Psoas muscle (tissue), 7 donors: ENCODE measurements at regions not wholly inside any gene's neighbourhood (a gene's known extent, or its start where the extent isn't known, plus 50 kb on each side); places are given as distances from the start of the nearest gene placed in this dataset.

ENCODE experiments used
- ATAC-seq, 4 donors: fragments of 200-7000 bp; cut with Tn5 transposase; one replicate each; pipeline ENCODE4 v1.9.1; 2020; ENCODE audit warnings: moderate library complexity in 3 of 4, mild to moderate bottlenecking in 2 of 4
- DNase-seq, 2 donors: peaks; one replicate each; pipeline ENCODE4 v3.0.0-alpha.2; 2020
- H3K27ac ChIP-seq: fragments of 200-600 bp; one replicate; pipeline ENCODE4 v1.8.0; 2022
- H3K27me3 ChIP-seq, 3 donors: fragments of 200-600 bp in 1 of 3; one replicate each; pipeline versions ENCODE4 v1.6.1 to v1.8.0; 2013 to 2022; ENCODE audit warnings: low read length in 2 of 3, mild to moderate bottlenecking in 2 of 3, moderate library complexity in 1 of 3; ENCODE audit not compliant: insufficient read depth in 3 of 3
- H3K36me3 ChIP-seq, 2 donors: fragments of 200-600 bp in 1 of 2; one replicate each; pipeline versions ENCODE4 v1.6.1 to v1.8.0; 2013 to 2022; ENCODE audit warnings: low read depth in 1 of 2, mild to moderate bottlenecking in 1 of 2, moderate library complexity in 1 of 2; ENCODE audit not compliant: insufficient read depth in 1 of 2
- H3K4me1 ChIP-seq: fragments of 200-600 bp; one replicate; pipeline ENCODE4 v1.8.0; 2022
- H3K4me3 ChIP-seq: fragments of 200-600 bp; one replicate; pipeline ENCODE4 v1.8.0; 2022; ENCODE audit warnings: mild to moderate bottlenecking
- H3K9me3 ChIP-seq: fragments of 200-600 bp; one replicate; pipeline ENCODE4 v1.8.0; 2022
- WGBS, 3 donors: extraction: QIAGEN DNeasy Blood & Tissue Kit; methylation state at CpG; one replicate each; pipeline versions ENCODE4 v1.1.6 to v1.1.7; 2013; 5-methylcytosine and 5-hydroxymethylcytosine counted together
- intact Hi-C, 2 donors: fragments of 100-400 bp; cut with DNase I; formaldehyde crosslinking; loops; one replicate each; pipeline versions ENCODE4 v1.11.0 to v1.14.2; 2022
- TF ChIP-seq, protein P1 (sequence below): fragments of 200-600 bp; IDR thresholded peaks from one replicate; pipeline ENCODE4 v1.8.0; 2022; ENCODE audit warnings: antibody characterized with exemption
- donor health status: healthy with polysubstance abuse.
- donor health status: DM: no; HTN: no; CAD: no; lungs with moderate emphysema.
- donor health status: Bipolar disorder and iron deficiency.
- donor health status: healthy.
- donor health status: DM: yes; HTN: yes; CAD: no.
- donor health status: DM: no; HTN: no; CAD: no.
- donor health status: DM: yes; HTN: yes; CAD: no.

DNA sequence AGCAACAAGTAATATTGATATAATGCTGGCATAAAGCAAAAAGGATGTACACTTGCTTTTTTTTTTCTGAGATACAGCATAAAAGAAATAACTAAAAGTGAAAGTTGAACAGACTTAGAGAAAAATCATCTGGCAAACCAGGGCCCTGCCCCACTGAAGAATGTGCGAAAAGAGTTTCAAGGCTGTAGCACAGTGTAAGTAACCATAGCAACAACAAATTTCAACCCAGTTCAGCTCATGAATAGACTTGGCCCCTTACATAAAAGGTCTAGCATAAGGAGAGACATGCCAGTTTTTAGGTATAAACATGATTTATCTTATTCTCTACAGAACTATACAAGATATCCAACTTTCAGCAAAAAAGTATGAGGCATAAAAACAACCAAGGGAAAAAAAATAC, 113.7 kb upstream of the GYPC start:
- DNase-seq: no peak
- 91 to 100% (median 93%) methylated on average over 1 of the region's 1 CpG for WGBS, 3 donors

GRCh38 chr2:126543081-126543480, 112.9 kb upstream of the GYPC start:
- Histone ChIP-seq H3K4me3 (no peak overlapping the region), H3K4me1 (no peaks in the 10 kb centered on the region), H3K36me3 (no peaks in the 10 kb centered on the region), H3K27ac (no peak overlapping the region), H3K27me3 (no peaks in the 10 kb centered on the region), H3K9me3 (peaks cover 14% of the 10 kb centered on the region)
- WGBS, 3 donors: 71 to 80% (median 78%) methylated on average over 3 of the region's 3 CpGs
- ATAC-seq: no peak
- no peak for DNase-seq
- TF ChIP-seq, protein P1, sequence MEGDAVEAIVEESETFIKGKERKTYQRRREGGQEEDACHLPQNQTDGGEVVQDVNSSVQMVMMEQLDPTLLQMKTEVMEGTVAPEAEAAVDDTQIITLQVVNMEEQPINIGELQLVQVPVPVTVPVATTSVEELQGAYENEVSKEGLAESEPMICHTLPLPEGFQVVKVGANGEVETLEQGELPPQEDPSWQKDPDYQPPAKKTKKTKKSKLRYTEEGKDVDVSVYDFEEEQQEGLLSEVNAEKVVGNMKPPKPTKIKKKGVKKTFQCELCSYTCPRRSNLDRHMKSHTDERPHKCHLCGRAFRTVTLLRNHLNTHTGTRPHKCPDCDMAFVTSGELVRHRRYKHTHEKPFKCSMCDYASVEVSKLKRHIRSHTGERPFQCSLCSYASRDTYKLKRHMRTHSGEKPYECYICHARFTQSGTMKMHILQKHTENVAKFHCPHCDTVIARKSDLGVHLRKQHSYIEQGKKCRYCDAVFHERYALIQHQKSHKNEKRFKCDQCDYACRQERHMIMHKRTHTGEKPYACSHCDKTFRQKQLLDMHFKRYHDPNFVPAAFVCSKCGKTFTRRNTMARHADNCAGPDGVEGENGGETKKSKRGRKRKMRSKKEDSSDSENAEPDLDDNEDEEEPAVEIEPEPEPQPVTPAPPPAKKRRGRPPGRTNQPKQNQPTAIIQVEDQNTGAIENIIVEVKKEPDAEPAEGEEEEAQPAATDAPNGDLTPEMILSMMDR: no peak
- intact Hi-C loops: no loop called here

More for the DNA sequence above, 113.7 kb upstream of the GYPC start:
- Histone ChIP-seq H3K9me3 (peaks cover 14% of the 10 kb centered on the region), H3K36me3 (no peaks in the 10 kb centered on the region), H3K4me1 (no peaks in the 10 kb centered on the region), H3K27me3 (no peaks in the 10 kb centered on the region), H3K4me3 (no peak overlapping the region), H3K27ac (no peak overlapping the region)
- TF ChIP-seq, protein P1: no peak
- intact Hi-C loops: no loop called here
- no peak for ATAC-seq

DNA sequence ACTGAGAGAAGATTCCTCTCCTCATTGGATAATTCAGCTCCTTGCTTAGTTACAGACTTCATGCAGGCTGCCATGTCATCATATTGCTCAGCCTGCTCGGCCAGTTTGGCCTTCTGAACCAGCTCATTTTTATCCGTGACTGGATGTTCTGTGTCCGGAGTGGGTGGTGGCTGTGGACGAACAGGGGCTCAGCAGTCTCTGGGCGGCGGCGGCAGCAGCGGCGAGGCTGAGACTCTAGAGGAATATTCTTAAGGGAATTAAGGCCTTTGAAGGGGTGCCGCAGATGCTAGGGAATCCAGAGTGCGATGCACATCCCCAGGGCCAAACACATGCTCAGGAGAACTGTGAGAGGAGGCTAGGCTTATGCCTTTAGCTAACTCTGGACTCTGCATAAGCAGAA, 97.9 kb upstream of the GYPC start:
- Histone ChIP-seq H3K4me1 (no peaks in the 10 kb centered on the region), H3K9me3 (no peaks in the 10 kb centered on the region), H3K4me3 (no peak overlapping the region), H3K27ac (no peak overlapping the region), H3K36me3 (no peaks in the 10 kb centered on the region), H3K27me3 (no peaks in the 10 kb centered on the region)
- ATAC-seq (no peak), DNase-seq (no peak)
- TF ChIP-seq, protein P1: no peak
- intact Hi-C loops: no loop called here
- 89 to 93% (median 91%) methylated on average over 11 of the region's 11 CpGs for WGBS, 3 donors

GRCh38 chr2:126568734-126569133, 87.2 kb upstream of the GYPC start:
- TF ChIP-seq, protein P1: no peak
- ATAC-seq: no peak
- Histone ChIP-seq H3K27ac (no peak overlapping the region), H3K36me3 (no peaks in the 10 kb centered on the region), H3K4me3 (no peak overlapping the region), H3K27me3 (no peaks in the 10 kb centered on the region), H3K9me3 (no peaks in the 10 kb centered on the region), H3K4me1 (no peaks in the 10 kb centered on the region)
- intact Hi-C loops: no loop called here
- no peak for DNase-seq

DNA sequence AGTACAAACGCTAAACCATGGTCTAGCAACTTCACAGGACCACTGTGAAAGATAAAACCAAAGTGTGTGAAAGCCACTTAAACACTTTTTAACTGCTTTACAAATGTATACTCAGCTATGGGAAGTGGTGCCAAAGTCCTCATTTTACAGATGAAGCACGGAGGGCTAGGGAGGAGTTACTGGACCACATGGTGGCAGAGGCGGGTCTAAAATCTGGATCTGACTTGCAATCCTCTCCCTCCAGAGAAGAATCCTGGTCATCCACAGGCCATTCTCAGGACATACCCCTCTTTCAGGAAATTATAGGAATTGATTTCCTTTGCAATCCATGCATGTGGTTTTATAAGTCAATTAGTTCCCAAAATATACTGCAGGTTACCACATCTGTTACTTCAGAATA, 84.6 kb upstream of the GYPC start:
- ATAC-seq: no peak
- no peak for DNase-seq
- intact Hi-C loops: no loop called here

More for the DNA sequence above, 84.6 kb upstream of the GYPC start:
- no peaks in the 10 kb centered on the region for H3K36me3 ChIP-seq
- H3K9me3 ChIP-seq: no peaks in the 10 kb centered on the region
- no peaks in the 10 kb centered on the region for H3K27me3 ChIP-seq
- no peaks in the 10 kb centered on the region for H3K4me1 ChIP-seq
- TF ChIP-seq, protein P1: no peak
- WGBS, 3 donors: 49 to 54% (median 53%) methylated on average over 3 of the region's 3 CpGs
- H3K4me3 ChIP-seq: no peak overlapping the region
- H3K27ac ChIP-seq: no peak overlapping the region
